HG02759 (cell line): ENCODE measurements at regions not wholly inside any gene's neighbourhood (a gene's known extent, or its start where the extent isn't known, plus 50 kb on each side); places are given as distances from the start of the nearest gene placed in this dataset.

ENCODE experiments used
- ATAC-seq: cut with Tn5 transposase; IDR thresholded peaks from one replicate; pipeline ENCODE4 v1.9.1; 2021; ENCODE audit warnings: mild to moderate bottlenecking, moderate library complexity; ENCODE audit not compliant: unreplicated experiment

- ATAC-seq = no peak
Measured at GRCh38 chr4:11900359-11900758, 471.7 kb upstream of the HS3ST1 start.

- no peak for ATAC-seq
Measured at GRCh38 chr4:11898796-11899195, 470.1 kb upstream of the HS3ST1 start.

- ATAC-seq = no peak
Measured at GRCh38 chr4:11895766-11896165, 467.1 kb upstream of the HS3ST1 start.

- no peak for ATAC-seq
Measured at GRCh38 chr4:11894977-11895376, 466.3 kb upstream of the HS3ST1 start.

GRCh38 chr4:11894221-11894620 is 465.5 kb upstream of the HS3ST1 start:
- ATAC-seq = no peak

GRCh38 chr4:11889099-11889498 is 460.4 kb upstream of the HS3ST1 start:
- ATAC-seq = no peak

- ATAC-seq = no peak
Measured at GRCh38 chr4:11881947-11882346, 453.3 kb upstream of the HS3ST1 start.

- ATAC-seq = no peak
Measured at GRCh38 chr4:11881364-11881763, 452.7 kb upstream of the HS3ST1 start.

- no peak for ATAC-seq
Measured at GRCh38 chr4:11878241-11878640, 449.5 kb upstream of the HS3ST1 start.

GRCh38 chr4:11876104-11876503 is 447.4 kb upstream of the HS3ST1 start:
- ATAC-seq = no peak

- no peak for ATAC-seq
Measured at GRCh38 chr4:11869191-11869870, 440.6 kb upstream of the HS3ST1 start.

- no peak for ATAC-seq
Measured at GRCh38 chr4:11866391-11866790, 437.7 kb upstream of the HS3ST1 start.

- ATAC-seq = no peak
Measured at GRCh38 chr4:11860996-11861395, 432.3 kb upstream of the HS3ST1 start.

- no peak for ATAC-seq
Measured at GRCh38 chr4:11857881-11858280, 429.2 kb upstream of the HS3ST1 start.

- no peak for ATAC-seq
Measured at GRCh38 chr4:11847167-11847566, 418.5 kb upstream of the HS3ST1 start.

GRCh38 chr4:11843927-11844326 is 415.2 kb upstream of the HS3ST1 start:
- ATAC-seq = no peak

- ATAC-seq = no peak
Measured at GRCh38 chr4:11843340-11843739, 414.6 kb upstream of the HS3ST1 start.

GRCh38 chr4:11842620-11843263 is 414.0 kb upstream of the HS3ST1 start:
- no peak for ATAC-seq

GRCh38 chr4:11839889-11840288 is 411.2 kb upstream of the HS3ST1 start:
- no peak for ATAC-seq

GRCh38 chr4:11831739-11832138 is 403.0 kb upstream of the HS3ST1 start:
- ATAC-seq = no peak

- no peak for ATAC-seq
Measured at GRCh38 chr4:11824566-11824965, 395.9 kb upstream of the HS3ST1 start.

- no peak for ATAC-seq
Measured at GRCh38 chr4:11821772-11822430, 393.2 kb upstream of the HS3ST1 start.
